ENCODE measurements at regions not wholly inside any gene's neighbourhood (a gene's known extent, or its start where the extent isn't known, plus 50 kb on each side); places are given as distances from the start of the nearest gene placed in this dataset.

GRCh38 chr13:53800011-53800410, 771.4 kb downstream of the OLFM4 start:
- Mint-ChIP-seq H3K9me3 (no peaks in the 10 kb centered on the region), H3K4me3 (no peak overlapping the region), H3K4me1 (no peaks in the 10 kb centered on the region), H3K27me3 (no peaks in the 10 kb centered on the region), H3K27ac (no peak overlapping the region), H3K36me3 (ENCODE audit: low read depth) (no peaks in the 10 kb centered on the region)
- no peak for DNase-seq
- ChIA-PET CTCF (no interaction called here), POLR2A (no interaction called here)

- ChIA-PET POLR2A (no interaction called here), CTCF (no interaction called here)
- Mint-ChIP-seq H3K4me1 (no peaks in the 10 kb centered on the region), H3K9me3 (no peaks in the 10 kb centered on the region), H3K4me3 (no peak overlapping the region), H3K27ac (no peak overlapping the region), H3K36me3 (ENCODE audit: low read depth) (no peaks in the 10 kb centered on the region), H3K27me3 (no peaks in the 10 kb centered on the region)
- DNase-seq, result no peak
Measured at GRCh38 chr13:53807251-53807834, 778.7 kb downstream of the OLFM4 start.

GRCh38 chr13:53821632-53822031, 793.0 kb downstream of the OLFM4 start:
- DNase-seq, result no peak
- POLR2A ChIA-PET, result no interaction called here
- no peaks in the 10 kb centered on the region for H3K4me1 Mint-ChIP-seq
- CTCF ChIA-PET, result no interaction called here
- no peaks in the 10 kb centered on the region for H3K9me3 Mint-ChIP-seq
- H3K4me3 Mint-ChIP-seq, result no peak overlapping the region
- H3K36me3 Mint-ChIP-seq (ENCODE audit: low read depth), result no peaks in the 10 kb centered on the region
- H3K27me3 Mint-ChIP-seq, result no peaks in the 10 kb centered on the region
- no peak overlapping the region for H3K27ac Mint-ChIP-seq

- Mint-ChIP-seq H3K27ac (no peak overlapping the region), H3K9me3 (no peaks in the 10 kb centered on the region), H3K4me1 (no peaks in the 10 kb centered on the region), H3K27me3 (no peaks in the 10 kb centered on the region), H3K4me3 (no peak overlapping the region), H3K36me3 (ENCODE audit: low read depth) (no peaks in the 10 kb centered on the region)
- ChIA-PET CTCF (interaction anchor here (0.5 kb wide), 1 partner anchor 1481 kb away, joined by 3 read pairs; no protein-coding TSS in a partner anchor), POLR2A (no interaction called here)
- no peak for DNase-seq
Measured at GRCh38 chr13:53822136-53822535, 793.5 kb downstream of the OLFM4 start.

- Mint-ChIP-seq H3K4me1 (no peaks in the 10 kb centered on the region), H3K36me3 (ENCODE audit: low read depth) (no peaks in the 10 kb centered on the region), H3K9me3 (peaks cover 2% of the 10 kb centered on the region), H3K27ac (no peak overlapping the region), H3K4me3 (no peak overlapping the region), H3K27me3 (no peaks in the 10 kb centered on the region)
- ChIA-PET CTCF (no interaction called here), POLR2A (no interaction called here)
- DNase-seq, result no peak
Measured at GRCh38 chr13:53839461-53839860, 810.8 kb downstream of the OLFM4 start.

- Mint-ChIP-seq H3K36me3 (ENCODE audit: low read depth) (no peaks in the 10 kb centered on the region), H3K27ac (no peak overlapping the region), H3K27me3 (no peaks in the 10 kb centered on the region), H3K4me1 (no peaks in the 10 kb centered on the region), H3K9me3 (peaks cover 5% of the 10 kb centered on the region), H3K4me3 (no peak overlapping the region)
- no peak for DNase-seq
- POLR2A ChIA-PET, result no interaction called here
- CTCF ChIA-PET, result no interaction called here
Measured at GRCh38 chr13:53844473-53845146, 816.0 kb downstream of the OLFM4 start.

- ChIA-PET CTCF (no interaction called here), POLR2A (no interaction called here)
- H3K4me3 Mint-ChIP-seq, result no peak overlapping the region
- H3K36me3 Mint-ChIP-seq (ENCODE audit: low read depth), result no peaks in the 10 kb centered on the region
- H3K9me3 Mint-ChIP-seq, result peaks cover 5% of the 10 kb centered on the region
- no peaks in the 10 kb centered on the region for H3K27me3 Mint-ChIP-seq
- DNase-seq, result no peak
- H3K27ac Mint-ChIP-seq, result no peak overlapping the region
- H3K4me1 Mint-ChIP-seq, result no peaks in the 10 kb centered on the region
Measured at GRCh38 chr13:53847502-53847901, 818.9 kb downstream of the OLFM4 start.

- no peaks in the 10 kb centered on the region for H3K27me3 Mint-ChIP-seq
- H3K4me3 Mint-ChIP-seq, result no peak overlapping the region
- CTCF ChIA-PET, result no interaction called here
- no peaks in the 10 kb centered on the region for H3K4me1 Mint-ChIP-seq
- peaks cover 5% of the 10 kb centered on the region for H3K9me3 Mint-ChIP-seq
- no peak for DNase-seq
- H3K36me3 Mint-ChIP-seq (ENCODE audit: low read depth), result no peaks in the 10 kb centered on the region
- H3K27ac Mint-ChIP-seq, result no peak overlapping the region
- POLR2A ChIA-PET, result no interaction called here
Measured at GRCh38 chr13:53848366-53848961, 819.9 kb downstream of the OLFM4 start.

GRCh38 chr13:53854321-53854720, 825.7 kb downstream of the OLFM4 start:
- Mint-ChIP-seq H3K27me3 (no peaks in the 10 kb centered on the region), H3K36me3 (ENCODE audit: low read depth) (no peaks in the 10 kb centered on the region), H3K9me3 (peaks cover 11% of the 10 kb centered on the region), H3K4me3 (no peak overlapping the region), H3K27ac (no peak overlapping the region), H3K4me1 (no peaks in the 10 kb centered on the region)
- DNase-seq, result no peak
- CTCF ChIA-PET, result no interaction called here
- POLR2A ChIA-PET, result no interaction called here

GRCh38 chr13:53856573-53857195, 828.1 kb downstream of the OLFM4 start:
- H3K9me3 Mint-ChIP-seq, result peaks cover 11% of the 10 kb centered on the region
- no peak for DNase-seq
- no peak overlapping the region for H3K4me3 Mint-ChIP-seq
- no peaks in the 10 kb centered on the region for H3K4me1 Mint-ChIP-seq
- POLR2A ChIA-PET, result no interaction called here
- CTCF ChIA-PET, result no interaction called here
- no peak overlapping the region for H3K27ac Mint-ChIP-seq
- H3K27me3 Mint-ChIP-seq, result no peaks in the 10 kb centered on the region
- no peaks in the 10 kb centered on the region for H3K36me3 Mint-ChIP-seq (ENCODE audit: low read depth)

GRCh38 chr13:53863520-53863919, 834.9 kb downstream of the OLFM4 start:
- Mint-ChIP-seq H3K27ac (no peak overlapping the region), H3K27me3 (no peaks in the 10 kb centered on the region), H3K9me3 (no peaks in the 10 kb centered on the region), H3K4me1 (no peaks in the 10 kb centered on the region), H3K4me3 (no peak overlapping the region), H3K36me3 (ENCODE audit: low read depth) (no peaks in the 10 kb centered on the region)
- ChIA-PET POLR2A (no interaction called here), CTCF (no interaction called here)
- no peak for DNase-seq

- CTCF ChIA-PET, result no interaction called here
- no peaks in the 10 kb centered on the region for H3K27me3 Mint-ChIP-seq
- H3K36me3 Mint-ChIP-seq (ENCODE audit: low read depth), result no peaks in the 10 kb centered on the region
- no peaks in the 10 kb centered on the region for H3K4me1 Mint-ChIP-seq
- H3K27ac Mint-ChIP-seq, result no peak overlapping the region
- H3K9me3 Mint-ChIP-seq, result peaks cover 5% of the 10 kb centered on the region
- DNase-seq, result no peak
- no peak overlapping the region for H3K4me3 Mint-ChIP-seq
- POLR2A ChIA-PET, result no interaction called here
Measured at GRCh38 chr13:53873558-53873957, 844.9 kb downstream of the OLFM4 start.

GRCh38 chr13:53878861-53879260, 850.2 kb downstream of the OLFM4 start:
- no peak for DNase-seq
- Mint-ChIP-seq H3K27ac (no peak overlapping the region), H3K4me1 (no peaks in the 10 kb centered on the region), H3K4me3 (no peak overlapping the region), H3K9me3 (no peaks in the 10 kb centered on the region), H3K36me3 (ENCODE audit: low read depth) (no peaks in the 10 kb centered on the region), H3K27me3 (no peaks in the 10 kb centered on the region)
- ChIA-PET CTCF (no interaction called here), POLR2A (no interaction called here)

GRCh38 chr13:53885997-53886396, 857.4 kb downstream of the OLFM4 start:
- H3K4me1 Mint-ChIP-seq, result no peaks in the 10 kb centered on the region
- no peaks in the 10 kb centered on the region for H3K36me3 Mint-ChIP-seq (ENCODE audit: low read depth)
- H3K9me3 Mint-ChIP-seq, result no peaks in the 10 kb centered on the region
- no peak overlapping the region for H3K4me3 Mint-ChIP-seq
- POLR2A ChIA-PET, result no interaction called here
- CTCF ChIA-PET, result no interaction called here
- no peak for DNase-seq
- H3K27me3 Mint-ChIP-seq, result no peaks in the 10 kb centered on the region
- no peak overlapping the region for H3K27ac Mint-ChIP-seq

Data from activated CD4-positive, alpha-beta T cell treated with anti-CD3 and anti-CD28 coated beads, Interleukin-2, amount 10 ng/mL, durations not matched to agents 7 days and 5 days (primary cell).